GM23338 (cell line): ENCODE measurements at regions not wholly inside any gene's neighbourhood (a gene's known extent, or its start where the extent isn't known, plus 50 kb on each side); places are given as distances from the start of the nearest gene placed in this dataset.

ENCODE experiments used
- ATAC-seq: fragments of 200-7000 bp; cut with Tn5 transposase; 3 replicates; pipeline ENCODE4 v1.9.1; 2020
- DNase-seq: peaks from one replicate; pipeline ENCODE4 v3.0.0-alpha.2; 2015; ENCODE audit warnings: low spot score
- H2AFZ ChIP-seq: fragments of 200-600 bp; sonication (generic); 2 replicates; pipeline ENCODE4 v1.8.0; 2016; ENCODE audit warnings: antibody characterized with exemption, mild to moderate bottlenecking, moderate library complexity
- H3F3A ChIP-seq: fragments of 200-600 bp; sonication (generic); replicated peaks from 2 replicates; pipeline ENCODE4 v1.8.0; 2017; ENCODE audit warnings: antibody characterized with exemption, mixed run types, low read depth
- H3K27ac ChIP-seq: fragments of 200-600 bp; sonication (generic); 2 replicates; pipeline ENCODE4 v1.6.1; 2016; ENCODE audit warnings: low read depth
- H3K27me3 ChIP-seq: fragments of 200-600 bp; sonication (generic); 2 replicates; pipeline ENCODE4 v1.8.0; 2016; ENCODE audit warnings: mild to moderate bottlenecking, mixed run types, moderate library complexity; ENCODE audit not compliant: insufficient read depth
- H3K36me3 ChIP-seq: fragments of 200-600 bp; sonication (generic); 2 replicates; pipeline ENCODE4 v1.8.0; 2016; ENCODE audit warnings: mild to moderate bottlenecking; ENCODE audit not compliant: insufficient read depth
- H3K4me1 ChIP-seq: fragments of 200-600 bp; sonication (generic); 2 replicates; pipeline ENCODE4 v1.8.0; 2016; ENCODE audit warnings: mild to moderate bottlenecking, moderate library complexity; ENCODE audit not compliant: insufficient read depth
- H3K4me2 ChIP-seq: fragments of 200-600 bp; sonication (generic); 2 replicates; pipeline ENCODE4 v1.7.1; 2017; ENCODE audit warnings: mixed run types
- H3K4me3 ChIP-seq: fragments of 200-600 bp; sonication (generic); 2 replicates; pipeline ENCODE4 v1.6.1; 2016; ENCODE audit warnings: mixed run types
- H3K79me2 ChIP-seq: fragments of 200-600 bp; sonication (generic); replicated peaks from 2 replicates; pipeline ENCODE4 v1.8.0; 2017; ENCODE audit warnings: mild to moderate bottlenecking; ENCODE audit not compliant: insufficient read depth
- H3K9me2 ChIP-seq: fragments of 200-600 bp; sonication (generic); 2 replicates; pipeline ENCODE4 v1.8.0; 2017; ENCODE audit not compliant: insufficient read depth
- H4K20me1 ChIP-seq: fragments of 200-600 bp; sonication (generic); replicated peaks from 2 replicates; pipeline ENCODE4 v1.8.0; 2017; ENCODE audit warnings: mild to moderate bottlenecking; ENCODE audit not compliant: insufficient read depth
- H3K27ac Mint-ChIP-seq: 2 replicates; pipeline ENCODE4 v1.8.0; 2020; ENCODE audit warnings: inconsistent platforms, mild to moderate bottlenecking, moderate library complexity, mixed read lengths
- H3K27me3 Mint-ChIP-seq: 3 replicates; pipeline ENCODE4 v1.8.0; 2022; ENCODE audit warnings: low read depth, mild to moderate bottlenecking, moderate library complexity, mixed read lengths, inconsistent platforms; ENCODE audit not compliant: insufficient read depth, poor library complexity
- H3K36me3 Mint-ChIP-seq: 3 replicates; pipeline ENCODE4 v1.8.0; 2021; ENCODE audit warnings: low read depth, mild to moderate bottlenecking, inconsistent platforms, moderate library complexity, mixed read lengths
- H3K4me1 Mint-ChIP-seq: 3 replicates; pipeline ENCODE4 v1.8.0; 2020; ENCODE audit warnings: mild to moderate bottlenecking, inconsistent platforms, mixed read lengths
- H3K4me3 Mint-ChIP-seq: 3 replicates; pipeline ENCODE4 v1.8.0; 2021; ENCODE audit warnings: moderate library complexity, mild to moderate bottlenecking, inconsistent platforms, mixed read lengths
- H3K9me3 Mint-ChIP-seq: 3 replicates; pipeline ENCODE4 v1.8.0; 2020; ENCODE audit warnings: moderate library complexity, mild to moderate bottlenecking, inconsistent platforms, mixed read lengths
- CTCF ChIP-seq, 2 experiments: fragments of 200-600 bp in 1 of 2; sonication (generic) in 1 of 2; conservative IDR thresholded peaks; 2 replicates each; pipeline versions ENCODE4 v1.5.1 to v1.6.1; 2016 to 2017; ENCODE audit warnings: antibody characterized with exemption in 2 of 2, low read depth in 2 of 2, mild to moderate bottlenecking in 2 of 2, moderate library complexity in 1 of 2
- POLR2AphosphoS5 ChIP-seq: IDR thresholded peaks from 2 replicates; pipeline ENCODE4 v1.6.1; 2016; ENCODE audit warnings: antibody characterized with exemption, low read depth
- REST ChIP-seq: IDR thresholded peaks from one replicate; pipeline ENCODE4 v1.6.1; 2018; ENCODE audit warnings: antibody characterized with exemption; ENCODE audit not compliant: unreplicated experiment
- ZNF331 ChIP-seq: fragments of 250-450 bp; sonication (Bioruptor Pico); IDR thresholded peaks from 2 replicates; pipeline ENCODE4 v1.5.0; 2020; ENCODE audit warnings: low read depth, mild to moderate bottlenecking, moderate library complexity
- ZNF462 ChIP-seq: fragments of 250-450 bp; sonication (Bioruptor Pico); IDR thresholded peaks from 2 replicates; pipeline ENCODE4 v1.5.0; 2020; ENCODE audit warnings: mild to moderate bottlenecking, moderate library complexity
- TF ChIP-seq, protein P1 (sequence below): IDR thresholded peaks from 2 replicates; pipeline ENCODE4 v1.6.1; 2016; ENCODE audit warnings: antibody characterized with exemption

- no peaks in the 10 kb centered on the region for H3K4me1 Mint-ChIP-seq
- no peaks in the 10 kb centered on the region for H4K20me1 ChIP-seq
- ATAC-seq (no peak), DNase-seq (peak; percentile 1)
- no peak overlapping the region for H3K4me3 Mint-ChIP-seq
- H3K27me3 Mint-ChIP-seq, result no peaks in the 10 kb centered on the region
- no peak overlapping the region for H3K27ac Mint-ChIP-seq
- H3K4me1 ChIP-seq, result no peaks in the 10 kb centered on the region
- H3K4me2 ChIP-seq, result no peak overlapping the region
- no peaks in the 10 kb centered on the region for H3K9me2 ChIP-seq
- no peaks in the 10 kb centered on the region for H3K36me3 ChIP-seq
- no peaks in the 10 kb centered on the region for H3F3A ChIP-seq
- no peak overlapping the region for H3K4me3 ChIP-seq
- H3K36me3 Mint-ChIP-seq, result peaks cover 3% of the 10 kb centered on the region; the same call in 1 of the 3 replicates
- H3K27ac ChIP-seq, result no peak overlapping the region
- TF ChIP-seq ZNF462 (CRISPR knock-in tag) (no peak), POLR2AphosphoS5 (no peak), ZNF331 (CRISPR knock-in tag) (no peak), CTCF (conservative IDR thresholded peaks at IDR 0.05; ENCODE audit: low read depth in 2 of 2) (peak in 1 of 2 experiments; percentile 25; a peak in 1 of 4 replicates), REST (no peak)
- TF ChIP-seq, protein P1, sequence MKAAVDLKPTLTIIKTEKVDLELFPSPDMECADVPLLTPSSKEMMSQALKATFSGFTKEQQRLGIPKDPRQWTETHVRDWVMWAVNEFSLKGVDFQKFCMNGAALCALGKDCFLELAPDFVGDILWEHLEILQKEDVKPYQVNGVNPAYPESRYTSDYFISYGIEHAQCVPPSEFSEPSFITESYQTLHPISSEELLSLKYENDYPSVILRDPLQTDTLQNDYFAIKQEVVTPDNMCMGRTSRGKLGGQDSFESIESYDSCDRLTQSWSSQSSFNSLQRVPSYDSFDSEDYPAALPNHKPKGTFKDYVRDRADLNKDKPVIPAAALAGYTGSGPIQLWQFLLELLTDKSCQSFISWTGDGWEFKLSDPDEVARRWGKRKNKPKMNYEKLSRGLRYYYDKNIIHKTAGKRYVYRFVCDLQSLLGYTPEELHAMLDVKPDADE, result no peak
- H3K79me2 ChIP-seq, result no peaks in the 10 kb centered on the region
- peaks cover 2% of the 10 kb centered on the region for H3K9me3 Mint-ChIP-seq
- no peaks in the 10 kb centered on the region for H3K27me3 ChIP-seq
- no peak overlapping the region for H2AFZ ChIP-seq
These were observed 831.7 kb upstream of the POU3F4 start for GRCh38 chrX:82676386-82676785.
